Naive thymus-derived CD4-positive, alpha-beta T cell (primary cell): ENCODE measurements at regions not wholly inside any gene's neighbourhood (a gene's known extent, or its start where the extent isn't known, plus 50 kb on each side); places are given as distances from the start of the nearest gene placed in this dataset.
"Not testable (repeated sequence)": the region's sequence is repeated elsewhere in the genome, so short reads cannot be mapped to it uniquely, and the experiment has no call there.

Source experiments
- ATAC-seq: fragments of 150-1000 bp; cut with Tn5 transposase; 2 replicates; pipeline ENCODE4 v1.10.0; 2021; ENCODE audit warnings: mild to moderate bottlenecking, moderate library complexity
- CTCF ChIA-PET: fragments of 350-600 bp; sonication (Branson Sonifier 250); formaldehyde crosslinking; loops from one replicate; lab custom pipeline; 2021; ENCODE audit warnings: antibody characterized with exemption; lab: Charles Lee
- POLR2A ChIA-PET: fragments of 350-600 bp; sonication (Branson Sonifier 250); formaldehyde crosslinking; loops from one replicate; lab custom pipeline; 2021; ENCODE audit warnings: antibody characterized with exemption, inconsistent platforms; lab: Charles Lee
- DNase-seq, 9 donors: peaks; one replicate each; pipeline versions ENCODE4 v3.0.0 to v3.0.0-alpha.2; 2020 to 2022; ENCODE audit warnings: mixed read lengths in 1 of 9
- H3K27ac ChIP-seq: one replicate; pipeline ENCODE4 v1.7.0; 2013; ENCODE audit warnings: mild to moderate bottlenecking, low read depth, low read length, moderate library complexity
- H3K27me3 ChIP-seq, 2 donors: one replicate each; pipeline ENCODE4 v1.7.0; 2013; ENCODE audit warnings: low read length in 2 of 2, mild to moderate bottlenecking in 2 of 2, moderate library complexity in 2 of 2; ENCODE audit not compliant: control insufficient read depth in 2 of 2, insufficient read depth in 2 of 2
- H3K36me3 ChIP-seq, 3 experiments: 1 replicate in 2 of 3; 2 replicates in 1 of 3; pipeline ENCODE4 v1.7.0; 2013; ENCODE audit warnings: low read length in 3 of 3, mild to moderate bottlenecking in 3 of 3, moderate library complexity in 1 of 3; ENCODE audit not compliant: insufficient read depth in 3 of 3, control insufficient read depth in 2 of 3
- H3K4me1 ChIP-seq, 2 donors: one replicate each; pipeline ENCODE4 v1.7.0; 2013; ENCODE audit warnings: low read length in 2 of 2, mild to moderate bottlenecking in 2 of 2, moderate library complexity in 1 of 2; ENCODE audit not compliant: control insufficient read depth in 2 of 2, insufficient read depth in 2 of 2
- H3K4me3 ChIP-seq: 2 replicates; pipeline ENCODE4 v1.7.0; 2013; ENCODE audit warnings: mild to moderate bottlenecking, low read length
- H3K9me3 ChIP-seq, 3 experiments: 1 replicate in 2 of 3; 2 replicates in 1 of 3; pipeline ENCODE4 v1.7.0; 2013; ENCODE audit warnings: low read length in 3 of 3; ENCODE audit not compliant: control insufficient read depth in 2 of 3
- H3K27ac Mint-ChIP-seq, 9 donors: one replicate each; pipeline ENCODE4 v1.8.0; 2020 to 2022; ENCODE audit warnings: mixed read lengths in 9 of 9, mild to moderate bottlenecking in 8 of 9, moderate library complexity in 5 of 9, inconsistent platforms in 2 of 9
- H3K27me3 Mint-ChIP-seq, 5 donors: one replicate each; pipeline ENCODE4 v1.8.0; 2021 to 2022; ENCODE audit warnings: mixed read lengths in 5 of 5, mild to moderate bottlenecking in 1 of 5
- H3K36me3 Mint-ChIP-seq, 5 donors: one replicate each; pipeline ENCODE4 v1.8.0; 2020 to 2022; ENCODE audit warnings: mixed read lengths in 5 of 5, mild to moderate bottlenecking in 3 of 5, inconsistent platforms in 1 of 5
- H3K4me1 Mint-ChIP-seq, 7 donors: one replicate each; pipeline ENCODE4 v1.8.0; 2020 to 2022; ENCODE audit warnings: mixed read lengths in 7 of 7, mild to moderate bottlenecking in 3 of 7, inconsistent platforms in 1 of 7
- H3K4me3 Mint-ChIP-seq, 10 donors: one replicate each; pipeline ENCODE4 v1.8.0; 2020 to 2022; ENCODE audit warnings: mild to moderate bottlenecking in 10 of 10, mixed read lengths in 10 of 10, moderate library complexity in 6 of 10, inconsistent platforms in 2 of 10
- H3K9me3 Mint-ChIP-seq, 11 donors: one replicate each; pipeline ENCODE4 v1.8.0; 2020 to 2022; ENCODE audit warnings: mixed read lengths in 11 of 11, mild to moderate bottlenecking in 4 of 11, inconsistent platforms in 1 of 11, moderate library complexity in 1 of 11
- intact Hi-C, 2 donors: fragments of 100-400 bp; cut with micrococcal nuclease; formaldehyde crosslinking; loops; one replicate each; pipeline ENCODE4 v1.15.1; 2023

- H3K4me3 Mint-ChIP-seq: no peak overlapping the region
- Histone ChIP-seq H3K4me1 (no peaks in the 10 kb centered on the region), H3K36me3 (no peaks in the 10 kb centered on the region), H3K9me3 (no peaks in the 10 kb centered on the region), H3K4me3 (no peak overlapping the region), H3K27me3 (no peaks in the 10 kb centered on the region), H3K27ac (no peak overlapping the region)
- POLR2A ChIA-PET: no interaction called here
- peaks cover 0 to 5% (median 0%) of the 10 kb centered on the region in 7 donors for H3K4me1 Mint-ChIP-seq
- no peaks in the 10 kb centered on the region for H3K9me3 Mint-ChIP-seq
- H3K36me3 Mint-ChIP-seq: no peaks in the 10 kb centered on the region
- intact Hi-C loops: no loop called here
- H3K27me3 Mint-ChIP-seq: peaks cover 0 to 9% (median 0%) of the 10 kb centered on the region in 5 donors
- DNase-seq (no peak), ATAC-seq (no peak)
- no peak overlapping the region for H3K27ac Mint-ChIP-seq
- CTCF ChIA-PET: no interaction called here
Measured at GRCh38 chrX:135652602-135653001, 60.8 kb upstream of the CT45A1 start.

GRCh38 chrX:135657952-135658654 is 55.3 kb upstream of the CT45A1 start:
- H3K27me3 ChIP-seq, ATAC-seq, H3K27me3 Mint-ChIP-seq, H3K27ac Mint-ChIP-seq, H3K4me1 ChIP-seq, POLR2A ChIA-PET, intact Hi-C loops, H3K36me3 ChIP-seq, CTCF ChIA-PET, H3K4me3 ChIP-seq, DNase-seq, H3K4me1 Mint-ChIP-seq, H3K36me3 Mint-ChIP-seq, H3K9me3 ChIP-seq, H3K27ac ChIP-seq, H3K9me3 Mint-ChIP-seq, H3K4me3 Mint-ChIP-seq: not testable (repeated sequence)
